Stomach (tissue), 4 donors: ENCODE measurements at regions not wholly inside any gene's neighbourhood (a gene's known extent, or its start where the extent isn't known, plus 50 kb on each side); places are given as distances from the start of the nearest gene placed in this dataset.

Experiments
- POLR2A ChIP-seq, 4 donors: fragments of 450-650 bp; IDR thresholded peaks; one replicate each; pipeline ENCODE4 v1.6.1; 2016; ENCODE audit warnings: antibody characterized with exemption in 4 of 4, control low read depth in 2 of 4, mild to moderate bottlenecking in 1 of 4, moderate library complexity in 1 of 4
- POLR2AphosphoS5 ChIP-seq, 3 donors: sonication (generic); formaldehyde crosslinking; IDR thresholded peaks; one replicate each; pipeline ENCODE4 v1.6.1; 2016; ENCODE audit warnings: antibody characterized with exemption in 3 of 3
- TF ChIP-seq, protein P1 (sequence below), 7 experiments: fragments of 450-650 bp in 4 of 7; fragments of 200-600 bp in 3 of 7; sonication (generic) in 3 of 7; IDR thresholded peaks; one replicate each; pipeline ENCODE4 v1.5.1; 2016 to 2019; ENCODE audit warnings: antibody characterized with exemption in 7 of 7, control low read depth in 2 of 7, mild to moderate bottlenecking in 1 of 7

DNA sequence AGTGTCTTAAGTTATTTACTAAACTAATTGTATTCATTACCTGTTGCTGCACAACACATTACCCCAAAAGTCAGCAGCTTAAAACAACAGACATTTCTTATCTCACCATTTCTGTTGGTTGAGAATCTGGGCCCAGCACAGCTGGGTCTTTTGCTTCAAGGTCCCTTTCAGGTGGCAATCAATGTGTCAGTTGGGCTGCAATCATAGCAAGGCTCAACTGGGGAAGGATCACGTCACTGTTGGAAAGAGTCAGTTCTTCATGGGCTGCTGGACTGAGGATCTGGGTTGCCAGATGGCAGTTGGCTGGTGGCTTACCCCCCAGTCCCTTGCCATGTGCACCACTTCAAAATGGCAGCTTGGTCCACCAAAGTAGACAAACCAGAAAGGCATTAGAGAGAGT, 261.2 kb downstream of the SUCLG1 start:
- TF ChIP-seq, protein P1, sequence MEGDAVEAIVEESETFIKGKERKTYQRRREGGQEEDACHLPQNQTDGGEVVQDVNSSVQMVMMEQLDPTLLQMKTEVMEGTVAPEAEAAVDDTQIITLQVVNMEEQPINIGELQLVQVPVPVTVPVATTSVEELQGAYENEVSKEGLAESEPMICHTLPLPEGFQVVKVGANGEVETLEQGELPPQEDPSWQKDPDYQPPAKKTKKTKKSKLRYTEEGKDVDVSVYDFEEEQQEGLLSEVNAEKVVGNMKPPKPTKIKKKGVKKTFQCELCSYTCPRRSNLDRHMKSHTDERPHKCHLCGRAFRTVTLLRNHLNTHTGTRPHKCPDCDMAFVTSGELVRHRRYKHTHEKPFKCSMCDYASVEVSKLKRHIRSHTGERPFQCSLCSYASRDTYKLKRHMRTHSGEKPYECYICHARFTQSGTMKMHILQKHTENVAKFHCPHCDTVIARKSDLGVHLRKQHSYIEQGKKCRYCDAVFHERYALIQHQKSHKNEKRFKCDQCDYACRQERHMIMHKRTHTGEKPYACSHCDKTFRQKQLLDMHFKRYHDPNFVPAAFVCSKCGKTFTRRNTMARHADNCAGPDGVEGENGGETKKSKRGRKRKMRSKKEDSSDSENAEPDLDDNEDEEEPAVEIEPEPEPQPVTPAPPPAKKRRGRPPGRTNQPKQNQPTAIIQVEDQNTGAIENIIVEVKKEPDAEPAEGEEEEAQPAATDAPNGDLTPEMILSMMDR (IDR thresholded peaks at IDR 0.05) = no peak
- TF ChIP-seq POLR2AphosphoS5 (IDR thresholded peaks at IDR 0.05) = no peak
- TF ChIP-seq POLR2A (IDR thresholded peaks at IDR 0.05) = no peak
